Motor neuron (in vitro differentiated cells): ENCODE measurements at regions not wholly inside any gene's neighbourhood (a gene's known extent, or its start where the extent isn't known, plus 50 kb on each side); places are given as distances from the start of the nearest gene placed in this dataset.

Experiments used
- ATAC-seq, 8 experiments: fragments of 200-7000 bp; cut with Tn5 transposase; replicated peaks in 6 of 8; 2 replicates each; pipeline ENCODE4 v1.8.0; 2021; ENCODE audit warnings: mild to moderate bottlenecking in 8 of 8, moderate library complexity in 8 of 8
- H3K27ac ChIP-seq, 2 donors: fragments of 250-450 bp; sonication (Bioruptor Pico); 2 replicates each; pipeline ENCODE4 v1.9.0; 2021; ENCODE audit warnings: antibody characterized with exemption in 2 of 2, mild to moderate bottlenecking in 2 of 2, moderate library complexity in 1 of 2
- H3K4me1 ChIP-seq, 2 donors: fragments of 250-450 bp; sonication (Bioruptor Pico); replicated peaks in 1 of 2; 2 replicates each; pipeline ENCODE4 v1.6.1; 2021; ENCODE audit warnings: antibody characterized with exemption in 2 of 2, mild to moderate bottlenecking in 2 of 2, moderate library complexity in 1 of 2
- H3K4me3 ChIP-seq, 5 donors: fragments of 250-450 bp; sonication (Bioruptor Pico); 2 replicates each; pipeline ENCODE4 v1.9.0; 2021; ENCODE audit warnings: antibody characterized with exemption in 5 of 5, mild to moderate bottlenecking in 5 of 5, moderate library complexity in 4 of 5
- WGBS, 10 experiments: fragments of 450-650 bp; shearing (Covaris generic); methylation state at CpG; one replicate each; pipeline ENCODE4 v1.0.0; 2022; 5-methylcytosine and 5-hydroxymethylcytosine counted together
- in situ Hi-C, 9 experiments: fragments of 400-800 bp; cut with MboI; loops; one replicate each; pipeline ENCODE4 v1.15.0; 2021; ENCODE audit warnings: low sequenced_read_pairs in 9 of 9, low pct_unique_long_range_greater_than_20kb in 2 of 9; ENCODE audit not compliant: unreplicated experiment in 9 of 9

- in situ Hi-C loops = no loop called here
Measured at GRCh38 chr5:107218457-107219193, 452.1 kb downstream of the EFNA5 start.

DNA sequence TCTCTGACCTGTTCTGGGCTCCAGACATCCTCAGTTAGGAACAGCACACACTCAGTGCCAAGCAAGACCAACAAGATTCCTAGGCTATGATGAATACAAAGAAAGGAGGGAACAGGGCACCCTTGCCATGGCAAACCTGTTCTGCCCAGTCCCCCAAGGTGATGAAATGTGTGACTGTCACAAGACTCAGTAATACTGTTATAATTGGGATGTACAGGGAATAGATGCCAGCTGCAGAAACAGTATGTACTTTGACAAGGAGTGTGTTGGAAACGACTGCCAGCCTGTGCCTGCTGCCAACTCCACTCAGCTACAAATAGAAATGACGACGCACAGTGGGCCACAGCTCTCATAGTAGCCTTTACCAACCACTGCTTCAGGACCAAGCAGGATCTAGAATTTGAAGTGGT is 453.0 kb downstream of the EFNA5 start:
- Histone ChIP-seq H3K4me3 (no peak overlapping the region), H3K4me1 (peaks cover 1 to 5% of the 10 kb centered on the region in 2 donors), H3K27ac (no peak overlapping the region)
- WGBS, 10 experiments = 18 to 100% (median 92%) methylated on average over 1 to 3 of the region's 3 CpGs; no CpG with 5 or more reads in 5 of the 10 experiments
- in situ Hi-C loops = no loop called here
- ATAC-seq = peak in 1 of 8 experiments; percentile 14

More at GRCh38 chr5:107218457-107219193, 452.1 kb downstream of the EFNA5 start:
- 50 to 100% (median 86%) methylated on average over 1 of the region's 1 CpG; no CpG with 5 or more reads in 5 of the 10 experiments for WGBS, 10 experiments
- no peak overlapping the region for H3K27ac ChIP-seq
- ATAC-seq = no peak
- H3K4me3 ChIP-seq = no peak overlapping the region
- no peaks in the 10 kb centered on the region for H3K4me1 ChIP-seq

DNA sequence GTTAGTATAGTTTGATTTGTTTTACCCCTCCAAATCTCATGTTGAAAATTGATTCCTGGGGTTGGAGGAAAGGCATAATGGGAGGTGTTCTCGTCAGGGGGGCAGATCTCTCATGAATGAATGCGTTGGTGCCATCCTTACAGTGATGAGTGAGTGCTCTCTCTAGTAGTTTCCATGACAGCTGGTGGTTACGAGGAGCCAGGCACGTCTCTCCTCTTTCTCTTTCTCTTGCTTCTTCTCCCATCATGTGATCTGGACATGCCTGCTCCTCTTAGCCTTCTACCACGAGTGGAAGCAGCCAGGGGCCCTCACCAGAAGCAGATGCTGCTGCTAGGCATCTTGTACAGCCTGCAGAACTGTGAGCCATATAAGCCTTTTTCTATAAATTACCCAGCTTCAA is 454.1 kb downstream of the EFNA5 start:
- Histone ChIP-seq H3K27ac (no peak overlapping the region), H3K4me1 (peaks cover 6 to 11% of the 10 kb centered on the region in 2 donors), H3K4me3 (no peak overlapping the region)
- WGBS, 10 experiments = 40 to 100% (median 79%) methylated on average over 1 to 5 of the region's 5 CpGs; no CpG with 5 or more reads in 3 of the 10 experiments
- ATAC-seq = no peak
- in situ Hi-C loops = no loop called here

- Histone ChIP-seq H3K4me1 (peaks cover 8 to 14% of the 10 kb centered on the region in 2 donors), H3K27ac (no peak overlapping the region), H3K4me3 (no peak overlapping the region)
- ATAC-seq = no peak
- in situ Hi-C loops = no loop called here
- 6 to 100% (median 50%) methylated on average over 1 to 2 of the region's 2 CpGs; no CpG with 5 or more reads in 2 of the 10 experiments for WGBS, 10 experiments
Measured at GRCh38 chr5:107215611-107216010, 455.1 kb downstream of the EFNA5 start.

DNA sequence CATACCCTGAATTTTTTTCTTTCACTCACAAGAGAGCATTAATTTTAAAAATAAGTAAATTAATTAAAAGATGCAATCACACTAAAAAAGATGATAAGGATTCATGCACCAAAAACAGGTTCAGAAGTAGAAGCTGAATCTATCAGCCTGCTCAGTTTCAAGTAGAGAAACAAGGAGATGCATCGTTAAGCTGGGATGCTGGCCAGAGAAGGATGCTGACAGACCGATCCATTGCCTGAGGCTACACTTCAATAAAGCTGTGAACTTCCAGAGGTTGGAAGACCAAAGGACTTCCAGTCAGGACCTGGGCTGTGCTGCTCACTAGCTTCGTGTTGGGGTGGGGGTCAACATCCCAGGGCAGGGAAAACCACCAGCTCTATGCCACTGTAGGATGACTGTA is 457.7 kb downstream of the EFNA5 start:
- in situ Hi-C loops = no loop called here
- peaks cover 8 to 14% of the 10 kb centered on the region in 2 donors for H3K4me1 ChIP-seq
- peak in 3 of 8 experiments; percentile 32 to 35 (median 34) for ATAC-seq
- WGBS, 10 experiments = 0 to 100% (median 63%) methylated on average over 1 to 3 of the region's 3 CpGs; no CpG with 5 or more reads in 2 of the 10 experiments
- no peak overlapping the region for H3K4me3 ChIP-seq
- no peak overlapping the region for H3K27ac ChIP-seq

- in situ Hi-C loops = no loop called here
- H3K27ac ChIP-seq = no peak overlapping the region
- H3K4me1 ChIP-seq = peaks cover 8 to 14% of the 10 kb centered on the region in 2 donors
- ATAC-seq = peak in 5 of 8 experiments; percentile 46 to 73 (median 53)
- 0 to 91% (median 61%) methylated on average over 1 to 3 of the region's 3 CpGs for WGBS, 10 experiments
- H3K4me3 ChIP-seq = no peak overlapping the region
Measured at GRCh38 chr5:107211630-107212029, 459.1 kb downstream of the EFNA5 start.

- in situ Hi-C loops = no loop called here
- ATAC-seq = no peak
- 48 to 96% (median 90%) methylated on average over 2 to 3 of the region's 3 CpGs; no CpG with 5 or more reads in 1 of the 10 experiments for WGBS, 10 experiments
- Histone ChIP-seq H3K27ac (no peak overlapping the region), H3K4me3 (no peak overlapping the region), H3K4me1 (peaks cover 8 to 14% of the 10 kb centered on the region in 2 donors)
Measured at GRCh38 chr5:107208867-107209266, 461.9 kb downstream of the EFNA5 start.

- no peak for ATAC-seq
- Histone ChIP-seq H3K4me1 (no peaks in the 10 kb centered on the region), H3K27ac (no peak overlapping the region), H3K4me3 (no peak overlapping the region)
- in situ Hi-C loops = no loop called here
- WGBS, 10 experiments = 37 to 100% (median 90%) methylated on average over 1 to 5 of the region's 5 CpGs
Measured at GRCh38 chr5:107204413-107204812, 466.3 kb downstream of the EFNA5 start.

- 42 to 100% (median 93%) methylated on average over 1 to 4 of the region's 4 CpGs; no CpG with 5 or more reads in 1 of the 10 experiments for WGBS, 10 experiments
- in situ Hi-C loops = no loop called here
- H3K4me3 ChIP-seq = no peak overlapping the region
- no peak overlapping the region for H3K27ac ChIP-seq
- no peaks in the 10 kb centered on the region for H3K4me1 ChIP-seq
- peak in 2 of 8 experiments; percentile 42 to 53 for ATAC-seq
Measured at GRCh38 chr5:107203243-107203642, 467.5 kb downstream of the EFNA5 start.

GRCh38 chr5:107199756-107200155 is 471.0 kb downstream of the EFNA5 start:
- H3K4me3 ChIP-seq = no peak overlapping the region
- ATAC-seq = no peak
- no peak overlapping the region for H3K27ac ChIP-seq
- in situ Hi-C loops = no loop called here
- WGBS, 10 experiments = 6 to 100% (median 71%) methylated on average over 1 to 4 of the region's 4 CpGs; no CpG with 5 or more reads in 2 of the 10 experiments
- H3K4me1 ChIP-seq = no peaks in the 10 kb centered on the region

GRCh38 chr5:107196500-107197059 is 474.2 kb downstream of the EFNA5 start:
- WGBS, 10 experiments = 0 to 94% (median 86%) methylated on average over 2 to 4 of the region's 4 CpGs; no CpG with 5 or more reads in 1 of the 10 experiments
- no peak overlapping the region for H3K27ac ChIP-seq
- peak in 3 of 8 experiments; percentile 68 to 84 (median 78) for ATAC-seq
- in situ Hi-C loops = no loop called here
- no peaks in the 10 kb centered on the region for H3K4me1 ChIP-seq
- H3K4me3 ChIP-seq = no peak overlapping the region

DNA sequence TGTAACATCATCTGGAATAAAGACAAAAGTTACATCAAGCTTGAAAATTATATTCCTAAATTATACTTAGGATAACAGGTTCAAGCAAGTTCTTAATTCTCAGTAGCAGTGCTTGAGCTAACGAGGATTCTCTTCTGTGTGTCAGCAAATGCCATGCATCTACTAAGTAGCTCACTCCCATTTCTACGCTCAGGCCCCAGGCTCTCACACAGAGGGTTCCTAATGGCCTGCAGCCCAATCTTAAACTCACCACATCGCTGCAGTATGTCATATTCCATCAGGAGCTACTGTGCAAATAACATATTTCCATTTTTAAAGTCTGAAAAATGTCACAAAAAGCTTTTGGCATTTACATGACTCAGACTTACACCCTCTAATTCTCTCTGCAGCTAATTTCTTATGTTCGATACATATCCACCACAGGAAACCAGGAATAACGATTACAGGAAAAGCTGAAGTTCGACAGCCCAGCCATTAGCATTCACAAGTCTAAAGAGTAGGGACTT is 474.8 kb downstream of the EFNA5 start:
- ATAC-seq = peak in 3 of 8 experiments; percentile 66 to 79 (median 79)
- in situ Hi-C loops = no loop called here
- Histone ChIP-seq H3K4me1 (no peaks in the 10 kb centered on the region), H3K4me3 (no peak overlapping the region), H3K27ac (no peak overlapping the region)
- 8 to 100% (median 85%) methylated on average over 2 to 6 of the region's 6 CpGs for WGBS, 10 experiments

GRCh38 chr5:107184871-107185270 is 485.9 kb downstream of the EFNA5 start:
- H3K4me1 ChIP-seq = no peaks in the 10 kb centered on the region
- H3K27ac ChIP-seq = no peak overlapping the region
- no peak overlapping the region for H3K4me3 ChIP-seq
- in situ Hi-C loops = no loop called here
- ATAC-seq = no peak
- WGBS, 10 experiments = 20 to 100% (median 79%) methylated on average over 1 of the region's 1 CpG
